PFSK-1 (cell line): ENCODE measurements at regions not wholly inside any gene's neighbourhood (a gene's known extent, or its start where the extent isn't known, plus 50 kb on each side); places are given as distances from the start of the nearest gene placed in this dataset.

Source experiments
- FOXP2 ChIP-seq: optimal IDR thresholded peaks from 2 replicates; pipeline ENCODE3; 2011; ENCODE audit warnings: borderline replicate concordance, control low read depth, inconsistent platforms; ENCODE audit not compliant: insufficient read depth; ENCODE audit errors: extremely low read length, extremely low read depth
- POLR2AphosphoS5 ChIP-seq: IDR thresholded peaks from 2 replicates; pipeline ENCODE4 v1.6.1; 2012; ENCODE audit warnings: low read depth, mild to moderate bottlenecking, control low read depth, low read length, moderate library complexity
- REST ChIP-seq, 2 experiments: IDR thresholded peaks; 2 replicates each; pipeline versions ENCODE4 v1.6.1 to v1.8.0; 2011 to 2012; ENCODE audit warnings: low read depth in 2 of 2, low read length in 2 of 2, control low read depth in 1 of 2, inconsistent platforms in 1 of 2, mild to moderate bottlenecking in 1 of 2, moderate library complexity in 1 of 2; ENCODE audit not compliant: insufficient read depth in 1 of 2
- SIN3A ChIP-seq: IDR thresholded peaks from 2 replicates; pipeline ENCODE4 v1.6.1; 2012; ENCODE audit warnings: mild to moderate bottlenecking, low read length, moderate library complexity, borderline replicate concordance; ENCODE audit not compliant: insufficient read depth

- TF ChIP-seq POLR2AphosphoS5 (no peak), FOXP2 (no peak), SIN3A (no peak), REST (IDR thresholded peaks at IDR 0.05; ENCODE audit: insufficient read depth in 1 of 2, low read depth in 2 of 2, low read length in 2 of 2) (no peak)
These were observed 320.5 kb upstream of the NCKAP5 start for GRCh38 chr2:133888621-133889219.
